ENCODE measurements at regions not wholly inside any gene's neighbourhood (a gene's known extent, or its start where the extent isn't known, plus 50 kb on each side); places are given as distances from the start of the nearest gene placed in this dataset.

GRCh38 chr4:95985051-95985450, 145.2 kb downstream of the PDHA2 start:
- no peak for TF ChIP-seq CTCF (conservative IDR thresholded peaks at IDR 0.05; ENCODE audit: low read depth, low read length)
- TF ChIP-seq, protein P1, sequence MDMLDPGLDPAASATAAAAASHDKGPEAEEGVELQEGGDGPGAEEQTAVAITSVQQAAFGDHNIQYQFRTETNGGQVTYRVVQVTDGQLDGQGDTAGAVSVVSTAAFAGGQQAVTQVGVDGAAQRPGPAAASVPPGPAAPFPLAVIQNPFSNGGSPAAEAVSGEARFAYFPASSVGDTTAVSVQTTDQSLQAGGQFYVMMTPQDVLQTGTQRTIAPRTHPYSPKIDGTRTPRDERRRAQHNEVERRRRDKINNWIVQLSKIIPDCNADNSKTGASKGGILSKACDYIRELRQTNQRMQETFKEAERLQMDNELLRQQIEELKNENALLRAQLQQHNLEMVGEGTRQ (IDR thresholded peaks at IDR 0.05; ENCODE audit: low read depth, low read length) = no peak
- TF ChIP-seq SMC3 (IDR thresholded peaks at IDR 0.05; ENCODE audit: low read depth, low read length) = no peak
- TF ChIP-seq CEBPB (IDR thresholded peaks at IDR 0.05; ENCODE audit: low read depth, low read length) = no peak
- TF ChIP-seq BHLHE40 (IDR thresholded peaks at IDR 0.05; ENCODE audit: low read depth, low read length) = no peak
- no peak for TF ChIP-seq POLR2A (IDR thresholded peaks at IDR 0.05; ENCODE audit: low read depth, low read length)
- TF ChIP-seq MXI1 (IDR thresholded peaks at IDR 0.05; ENCODE audit: borderline replicate concordance, low read depth, low read length) = no peak
- TF ChIP-seq MAFK (IDR thresholded peaks at IDR 0.05; ENCODE audit: low read depth, low read length) = no peak
- no peak for TF ChIP-seq FOS (IDR thresholded peaks at IDR 0.05; ENCODE audit: low read depth, low read length)
- TF ChIP-seq MAZ (IDR thresholded peaks at IDR 0.05; ENCODE audit: borderline replicate concordance, low read depth, low read length) = no peak
